ENCODE measurements at regions not wholly inside any gene's neighbourhood (a gene's known extent, or its start where the extent isn't known, plus 50 kb on each side); places are given as distances from the start of the nearest gene placed in this dataset.

DNA sequence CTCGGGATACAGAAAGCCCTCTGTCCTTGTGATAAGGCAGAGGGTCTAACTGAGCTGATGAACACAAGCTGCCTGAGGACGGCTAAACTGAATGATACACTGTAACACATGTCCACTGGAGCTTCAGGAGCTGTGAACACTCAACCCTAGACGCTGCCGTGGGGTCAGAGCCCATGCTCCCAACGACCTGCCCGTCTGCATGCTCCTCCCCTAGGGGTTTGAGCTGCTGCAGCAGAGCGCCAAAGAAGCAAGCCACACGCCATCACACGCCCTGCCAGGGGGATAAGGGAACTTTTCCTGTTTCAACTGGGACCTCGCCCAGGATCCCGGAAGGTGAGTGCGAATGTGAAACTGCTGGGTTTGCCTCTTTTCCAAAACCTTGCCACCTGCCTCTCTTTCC, 361.8 kb downstream of the FAT4 start:
- Histone ChIP-seq H3K4me2 (ENCODE audit: insufficient read depth, low read length) (no peak overlapping the region), H4K20me1 (replicated peaks; ENCODE audit: control insufficient read depth, extremely low read depth, insufficient read depth, low read length) (no peaks in the 10 kb centered on the region), H3K4me1 (ENCODE audit: control insufficient read depth, extremely low read depth, insufficient read depth, low read length) (no peaks in the 10 kb centered on the region), H3K79me2 (ENCODE audit: control insufficient read depth, insufficient read depth, low read length) (no peaks in the 10 kb centered on the region), H3K36me3 (ENCODE audit: control insufficient read depth in 2 of 2, extremely low read depth in 1 of 2, insufficient read depth in 2 of 2, low read length in 2 of 2) (no peaks in the 10 kb centered on the region), H3K9me1 (replicated peaks; ENCODE audit: control insufficient read depth, extremely low read depth, insufficient read depth, low read length) (no peaks in the 10 kb centered on the region), H3K4me3 (replicated peaks in 1 of 3; ENCODE audit: insufficient read depth in 1 of 3, low read depth in 1 of 3, low read length in 3 of 3) (no peak overlapping the region), H3K27ac (ENCODE audit: insufficient read depth, low read depth, low read length) (no peak overlapping the region), H3K27me3 (ENCODE audit: control insufficient read depth in 2 of 2, insufficient read depth in 2 of 2, low read length in 2 of 2) (no peaks in the 10 kb centered on the region), H2AFZ (ENCODE audit: low read depth, low read length) (no peak overlapping the region), H3K9ac (replicated peaks; ENCODE audit: extremely low read depth, insufficient read depth, low read length) (no peak overlapping the region), H3K9me3 (replicated peaks; ENCODE audit: control insufficient read depth, insufficient read depth, low read length) (no peaks in the 10 kb centered on the region)
- POLR2A ChIA-PET: no interaction called here
- FAIRE-seq (no peak), DNase-seq (ENCODE audit: low read depth, low spot score) (no peak)
- no TSS peak for BruUV-seq (replicated peaks)
- CTCF ChIA-PET: interaction anchor here (1.5 kb wide), 1 partner anchor 8 kb away, joined by 4 read pairs; no protein-coding TSS in a partner anchor
- intact Hi-C loops (cut with micrococcal nuclease) (no loop called here), dilution Hi-C loops (cut with MboI; ENCODE audit: extremely low pct_ligation_motif_present, low sequenced_read_pairs) (no loop called here)
- TF ChIP-seq FOS (IDR thresholded peaks at IDR 0.05; ENCODE audit: borderline replicate concordance, insufficient read depth, low read length) (no peak), JUN (IDR thresholded peaks at IDR 0.05; ENCODE audit: borderline replicate concordance, insufficient read depth, insufficient read length, low read depth) (no peak), POLR2A (IDR thresholded peaks at IDR 0.05; ENCODE audit: low read depth, low read length) (no peak), MAX (IDR thresholded peaks at IDR 0.05; ENCODE audit: insufficient read depth, insufficient read length) (no peak), GATA2 (IDR thresholded peaks at IDR 0.05; ENCODE audit: insufficient read depth, insufficient read length, low read depth, low read length) (no peak), POLR2AphosphoS5 (IDR thresholded peaks at IDR 0.05; ENCODE audit: insufficient read depth, low read depth, low read length) (no peak), MYC (IDR thresholded peaks at IDR 0.05; ENCODE audit: low read depth, low read length) (no peak), EZH2 (IDR thresholded peaks at IDR 0.05; ENCODE audit: borderline replicate concordance, low read depth, low read length, severe bottlenecking) (no peak)
- TF ChIP-seq, protein P1, sequence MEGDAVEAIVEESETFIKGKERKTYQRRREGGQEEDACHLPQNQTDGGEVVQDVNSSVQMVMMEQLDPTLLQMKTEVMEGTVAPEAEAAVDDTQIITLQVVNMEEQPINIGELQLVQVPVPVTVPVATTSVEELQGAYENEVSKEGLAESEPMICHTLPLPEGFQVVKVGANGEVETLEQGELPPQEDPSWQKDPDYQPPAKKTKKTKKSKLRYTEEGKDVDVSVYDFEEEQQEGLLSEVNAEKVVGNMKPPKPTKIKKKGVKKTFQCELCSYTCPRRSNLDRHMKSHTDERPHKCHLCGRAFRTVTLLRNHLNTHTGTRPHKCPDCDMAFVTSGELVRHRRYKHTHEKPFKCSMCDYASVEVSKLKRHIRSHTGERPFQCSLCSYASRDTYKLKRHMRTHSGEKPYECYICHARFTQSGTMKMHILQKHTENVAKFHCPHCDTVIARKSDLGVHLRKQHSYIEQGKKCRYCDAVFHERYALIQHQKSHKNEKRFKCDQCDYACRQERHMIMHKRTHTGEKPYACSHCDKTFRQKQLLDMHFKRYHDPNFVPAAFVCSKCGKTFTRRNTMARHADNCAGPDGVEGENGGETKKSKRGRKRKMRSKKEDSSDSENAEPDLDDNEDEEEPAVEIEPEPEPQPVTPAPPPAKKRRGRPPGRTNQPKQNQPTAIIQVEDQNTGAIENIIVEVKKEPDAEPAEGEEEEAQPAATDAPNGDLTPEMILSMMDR (IDR thresholded peaks at IDR 0.05; ENCODE audit: extremely low read depth in 1 of 2, insufficient read depth in 1 of 2, low read depth in 1 of 2, low read length in 2 of 2): no peak
